OCI-LY7 (cell line): ENCODE measurements at regions not wholly inside any gene's neighbourhood (a gene's known extent, or its start where the extent isn't known, plus 50 kb on each side); places are given as distances from the start of the nearest gene placed in this dataset.

ENCODE experiments used
- CTCF ChIP-seq: fragments of 200-600 bp; sonication (generic); conservative IDR thresholded peaks from 2 replicates; pipeline ENCODE4 v1.5.1; 2014; ENCODE audit warnings: mild to moderate bottlenecking, antibody characterized with exemption, low read length, moderate library complexity, mixed read lengths
- EZH2phosphoT487 ChIP-seq: fragments of 200-600 bp; sonication (generic); IDR thresholded peaks from 2 replicates; pipeline ENCODE4 v1.6.1; 2018; ENCODE audit warnings: low read depth, borderline replicate concordance, mild to moderate bottlenecking, mixed run types, antibody characterized with exemption, low read length, moderate library complexity, mixed read lengths

- TF ChIP-seq CTCF (no peak), EZH2phosphoT487 (no peak)
Observed at GRCh38 chr13:89843621-89844020, 1503.9 kb upstream of the MIR17HG start.
